Heart left ventricle (tissue), 16 donors: ENCODE measurements at regions not wholly inside any gene's neighbourhood (a gene's known extent, or its start where the extent isn't known, plus 50 kb on each side); places are given as distances from the start of the nearest gene placed in this dataset.
"Not testable (repeated sequence)": the region's sequence is repeated elsewhere in the genome, so short reads cannot be mapped to it uniquely, and the experiment has no call there.

Source experiments
- ATAC-seq, 4 donors: fragments of 200-7000 bp; cut with Tn5 transposase; one replicate each; pipeline ENCODE4 v1.9.1; 2020 to 2022; ENCODE audit warnings: moderate library complexity in 4 of 4, mild to moderate bottlenecking in 3 of 4, moderate number of reproducible peaks in 1 of 4
- DNase-seq, 5 donors: peaks; one replicate each; pipeline ENCODE4 v3.0.0-alpha.2; 2020
- H3K27ac ChIP-seq, 12 donors: fragments of 200-600 bp; sonication (generic) in 4 of 12; one replicate each; pipeline versions ENCODE4 v1.5.0 to v1.8.0; 2016 to 2022; ENCODE audit warnings: mild to moderate bottlenecking in 2 of 12
- H3K27me3 ChIP-seq, 9 donors: fragments of 200-600 bp; sonication (generic) in 2 of 9; one replicate each; pipeline versions ENCODE4 v1.5.1 to v1.8.0; 2016 to 2022; ENCODE audit warnings: mild to moderate bottlenecking in 3 of 9
- H3K36me3 ChIP-seq, 9 donors: fragments of 200-600 bp; sonication (generic) in 2 of 9; one replicate each; pipeline versions ENCODE4 v1.5.0 to v1.8.0; 2018 to 2022; ENCODE audit warnings: mild to moderate bottlenecking in 2 of 9
- H3K4me1 ChIP-seq, 12 donors: fragments of 200-600 bp; sonication (generic) in 4 of 12; one replicate each; pipeline versions ENCODE4 v1.5.0 to v1.8.0; 2016 to 2022; ENCODE audit warnings: mild to moderate bottlenecking in 3 of 12
- H3K4me3 ChIP-seq, 12 donors: fragments of 200-600 bp; sonication (generic) in 4 of 12; one replicate each; pipeline versions ENCODE4 v1.5.0 to v1.8.0; 2017 to 2022; ENCODE audit warnings: mild to moderate bottlenecking in 9 of 12, moderate library complexity in 4 of 12
- H3K9me3 ChIP-seq, 12 donors: fragments of 200-600 bp; sonication (generic) in 4 of 12; one replicate each; pipeline versions ENCODE4 v1.5.0 to v1.8.0; 2016 to 2022; ENCODE audit warnings: mild to moderate bottlenecking in 1 of 12
- CTCF ChIP-seq, 12 donors: fragments of 200-600 bp; sonication (generic) in 4 of 12; IDR thresholded peaks; one replicate each; pipeline versions ENCODE4 v1.5.0 to v1.8.0; 2018 to 2022; ENCODE audit warnings: antibody characterized with exemption in 12 of 12, mild to moderate bottlenecking in 5 of 12
- POLR2A ChIP-seq, 2 donors: fragments of 450-650 bp; IDR thresholded peaks; one replicate each; pipeline ENCODE4 v1.6.1; 2017; ENCODE audit warnings: antibody characterized with exemption in 2 of 2, mild to moderate bottlenecking in 2 of 2, moderate library complexity in 2 of 2
- WGBS, 4 donors: extraction: QIAGEN DNeasy Blood & Tissue Kit in 2 of 4; methylation state at CpG; one replicate each; pipeline versions ENCODE4 v1.1.5 to v1.1.7; 2013 to 2018; 5-methylcytosine and 5-hydroxymethylcytosine counted together
- intact Hi-C, 10 donors: fragments of 100-400 bp; cut with DNase I; formaldehyde crosslinking; loops; one replicate each; pipeline versions ENCODE4 v1.11.1 to v1.14.2; 2022
- donor health status: ischemic (EF 13 %, LVEDD 7.1; RV severe dilation, severe dysfunction).
- donor health status: healthy with polysubstance abuse.
- donor health status: DM: no; HTN: yes; CAD: no.
- donor health status: DM: no; HTN: no; CAD: no.
- donor health status: ischemic (EF 25% LVEDD 6.9; RV normal size, moderate dysfunction).
- donor health status: ischemic (EF 25% LVEDD 5.7; RV mildly dilated, moderate dysfunction).
- donor health status: healthy.
- donor health status: DM: yes; HTN: yes; CAD: no.
- donor health status: ischemic (EF 35%, LVEDD 5.7; RV mildly dilated, moderate dysfunction).
- donor health status: nonischemic (EF 11% LVEDD 7.7; RV severe dilation, severe dysfunction).
- donor health status: DM: yes; HTN: yes; CAD: no.
- donor health status: PGD.
- donor health status: ischemic (EF 29% LVEDD 5.4; RV normal size, mild dysfunction).
- donor health status: nonischemic (EF 23%, LVEDD 6.1; RV moderate dilation, normal function).

- no peaks in the 10 kb centered on the region for H3K4me1 ChIP-seq
- ATAC-seq (no peak), DNase-seq (no peak)
- no peaks in the 10 kb centered on the region for H3K27me3 ChIP-seq
- TF ChIP-seq POLR2A (IDR thresholded peaks at IDR 0.05) (no peak), CTCF (IDR thresholded peaks at IDR 0.05) (no peak)
- WGBS, 4 donors = 82 to 89% (median 85%) methylated on average over 9 of the region's 9 CpGs
- no peak overlapping the region for H3K4me3 ChIP-seq
- H3K27ac ChIP-seq = no peak overlapping the region
- no peaks in the 10 kb centered on the region for H3K9me3 ChIP-seq
- intact Hi-C loops = no loop called here
- H3K36me3 ChIP-seq = no peaks in the 10 kb centered on the region
Measured at GRCh38 chr3:18189282-18190050, 235.7 kb downstream of the SATB1 start.

DNA sequence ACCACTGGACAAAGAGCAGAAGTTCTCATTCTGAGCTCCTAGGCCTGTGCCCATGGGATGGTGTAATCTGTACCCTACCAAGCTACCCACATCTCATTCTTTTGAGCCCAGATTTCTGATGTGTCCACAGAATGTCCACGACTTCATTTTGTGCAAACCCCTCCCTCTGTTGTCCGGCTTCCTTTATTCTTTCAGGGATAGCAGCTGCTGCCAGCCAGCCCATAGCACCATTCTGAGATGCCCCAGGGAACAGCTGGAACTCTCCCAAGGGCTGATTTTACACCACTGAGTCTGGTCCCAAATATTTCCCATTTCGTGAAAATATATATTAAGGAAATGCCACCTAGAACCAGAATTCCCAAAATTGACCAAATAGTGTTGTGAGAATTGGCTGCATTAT is 236.6 kb downstream of the SATB1 start:
- no peak for TF ChIP-seq POLR2A (IDR thresholded peaks at IDR 0.05)
- TF ChIP-seq CTCF (IDR thresholded peaks at IDR 0.05) = no peak
- Histone ChIP-seq H3K36me3 (no peaks in the 10 kb centered on the region), H3K27me3 (no peaks in the 10 kb centered on the region), H3K27ac (no peak overlapping the region), H3K4me1 (no peaks in the 10 kb centered on the region), H3K4me3 (no peak overlapping the region), H3K9me3 (no peaks in the 10 kb centered on the region)
- intact Hi-C loops = no loop called here
- WGBS, 4 donors = 75 to 83% (median 77%) methylated on average over 3 of the region's 3 CpGs
- DNase-seq (no peak), ATAC-seq (no peak)

DNA sequence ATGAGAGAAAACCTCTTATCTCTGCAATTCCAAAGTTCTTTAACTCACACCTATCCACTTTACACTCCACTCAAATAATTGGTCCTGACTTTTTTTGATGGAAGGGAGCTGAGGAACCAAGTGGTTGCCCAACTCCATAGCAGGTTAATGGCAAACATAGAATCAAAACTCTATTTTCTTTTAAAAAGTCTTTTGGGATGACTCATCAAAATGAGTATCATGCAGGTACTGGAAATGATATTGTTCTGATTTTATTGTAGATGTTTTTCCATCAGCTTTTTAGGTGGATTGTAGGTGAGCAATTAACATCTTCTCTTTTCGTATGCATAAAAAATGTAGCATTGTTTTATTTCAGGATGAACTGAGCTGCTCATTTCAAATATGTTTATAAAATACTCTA is 239.5 kb downstream of the SATB1 start:
- WGBS, 4 donors = 87 to 97% (median 90%) methylated on average over 1 of the region's 1 CpG
- Histone ChIP-seq H3K27ac (no peak overlapping the region), H3K36me3 (no peaks in the 10 kb centered on the region), H3K9me3 (no peaks in the 10 kb centered on the region), H3K4me3 (no peak overlapping the region), H3K27me3 (no peaks in the 10 kb centered on the region), H3K4me1 (no peaks in the 10 kb centered on the region)
- TF ChIP-seq CTCF (IDR thresholded peaks at IDR 0.05) = no peak
- no peak for TF ChIP-seq POLR2A (IDR thresholded peaks at IDR 0.05)
- DNase-seq (no peak), ATAC-seq (no peak)
- intact Hi-C loops = no loop called here

DNA sequence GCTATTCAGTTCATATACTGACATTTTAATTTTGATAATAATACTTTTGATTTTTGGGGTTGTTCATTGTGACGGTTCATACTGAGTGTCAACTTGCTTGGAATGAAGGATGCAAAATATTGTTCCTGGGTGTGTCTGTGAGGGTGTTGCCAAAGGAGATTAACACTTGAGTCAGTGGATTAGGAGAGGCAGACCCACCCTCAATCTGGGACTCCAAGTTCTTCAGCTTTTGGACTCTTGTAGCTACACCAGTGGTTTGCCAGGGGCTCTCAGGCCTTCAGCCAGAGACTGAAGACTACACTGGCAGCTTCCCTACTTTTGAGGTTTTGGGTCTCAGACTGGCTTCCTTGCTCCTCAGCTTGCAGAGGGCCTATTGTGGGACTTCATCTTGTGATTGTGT is 242.2 kb downstream of the SATB1 start:
- H3K4me1 ChIP-seq, H3K4me3 ChIP-seq, H3K36me3 ChIP-seq, H3K27ac ChIP-seq, H3K9me3 ChIP-seq, DNase-seq, H3K27me3 ChIP-seq, intact Hi-C loops, ATAC-seq: not testable (repeated sequence)
- WGBS, 4 donors = 82 to 92% (median 86%) methylated on average over 1 of the region's 1 CpG

DNA sequence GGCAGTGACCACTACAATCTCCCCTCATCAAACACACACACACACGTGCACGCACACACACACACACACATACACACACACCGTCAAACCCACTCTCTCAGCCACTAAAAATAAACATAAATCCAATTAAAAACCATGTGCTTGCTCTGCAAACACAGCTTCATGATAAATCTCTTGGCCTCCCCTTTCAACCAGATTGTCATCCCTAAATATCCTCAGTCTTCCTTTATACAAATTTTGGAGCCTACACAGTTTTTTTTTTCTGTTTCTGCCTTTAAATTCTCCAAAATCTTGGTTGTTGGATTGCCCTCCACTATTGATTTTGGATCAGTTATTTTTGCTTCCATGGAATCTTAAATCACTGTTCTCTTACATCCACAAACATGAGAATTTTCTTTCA is 245.6 kb downstream of the SATB1 start:
- DNase-seq (no peak), ATAC-seq (no peak)
- Histone ChIP-seq H3K9me3 (peaks cover 0 to 3% (median 0%) of the 10 kb centered on the region in 12 donors), H3K4me3 (no peak overlapping the region), H3K27ac (no peak overlapping the region), H3K4me1 (no peaks in the 10 kb centered on the region), H3K36me3 (no peaks in the 10 kb centered on the region), H3K27me3 (no peaks in the 10 kb centered on the region)
- intact Hi-C loops = no loop called here
- TF ChIP-seq POLR2A (IDR thresholded peaks at IDR 0.05) = no peak
- TF ChIP-seq CTCF (IDR thresholded peaks at IDR 0.05) = no peak
- 66 to 80% (median 72%) methylated on average over 3 of the region's 3 CpGs for WGBS, 4 donors
